H1 (cell line): ENCODE measurements at regions not wholly inside any gene's neighbourhood (a gene's known extent, or its start where the extent isn't known, plus 50 kb on each side); places are given as distances from the start of the nearest gene placed in this dataset.

ENCODE experiments used
- CTCF ChIA-PET: fragments of 300-600 bp; sonication (Branson Sonifier 250); formaldehyde crosslinking; loops from one replicate; lab custom pipeline; 2021; ENCODE audit not compliant: partially characterized antibody; lab: Charles Lee
- POLR2A ChIA-PET: fragments of 300-600 bp; sonication (Branson Sonifier 250); formaldehyde crosslinking; loops from one replicate; lab custom pipeline; 2021; ENCODE audit warnings: inconsistent platforms; ENCODE audit not compliant: partially characterized antibody; lab: Charles Lee
- DNase-seq, 2 experiments: peaks; one replicate each; pipeline versions ENCODE4 v3.0.0 to v3.0.0-alpha.2; 2010 to 2022; ENCODE audit warnings: low spot score in 2 of 2, low read depth in 1 of 2, mixed read lengths in 1 of 2
- FAIRE-seq: peaks from 2 replicates; lab custom pipeline; 2011; peaks lifted over from hg19 to GRCh38; lab: Jason Lieb, UNC
- H2AFZ ChIP-seq: 2 replicates; pipeline ENCODE4 v1.8.1; 2012; ENCODE audit warnings: low read length, inconsistent platforms
- H2AK5ac ChIP-seq: 2 replicates; pipeline ENCODE4 v1.6.1; 2013; ENCODE audit warnings: low read depth, low read length
- H2BK120ac ChIP-seq: replicated peaks from 2 replicates; pipeline ENCODE3; 2013; ENCODE audit warnings: low read depth, low read length, inconsistent platforms
- H2BK12ac ChIP-seq: 2 replicates; pipeline ENCODE4 v1.6.1; 2013; ENCODE audit warnings: low read depth, low read length
- H2BK15ac ChIP-seq: 2 replicates; pipeline ENCODE4 v1.6.1; 2013; ENCODE audit warnings: low read length
- H2BK20ac ChIP-seq: 2 replicates; pipeline ENCODE4 v1.6.1; 2013; ENCODE audit warnings: low read length
- H2BK5ac ChIP-seq: 2 replicates; pipeline ENCODE4 v1.6.1; 2013; ENCODE audit warnings: low read depth, low read length
- H3K14ac ChIP-seq: 2 replicates; pipeline ENCODE4 v1.6.1; 2013; ENCODE audit warnings: inconsistent platforms; ENCODE audit not compliant: insufficient read length
- H3K18ac ChIP-seq: 2 replicates; pipeline ENCODE4 v1.6.1; 2013; ENCODE audit warnings: low read length; ENCODE audit errors: extremely low read depth
- H3K23ac ChIP-seq: 2 replicates; pipeline ENCODE4 v1.6.1; 2013; ENCODE audit warnings: inconsistent platforms; ENCODE audit not compliant: insufficient read length
- H3K23me2 ChIP-seq: 2 replicates; pipeline ENCODE4 v1.6.1; 2013; ENCODE audit warnings: low read depth, low read length
- H3K27ac ChIP-seq: 2 replicates; pipeline ENCODE4 v1.6.1; 2011; ENCODE audit warnings: low read depth, low read length, inconsistent platforms
- H3K27me3 ChIP-seq, 4 experiments: replicated peaks in 1 of 4; 1 replicate in 1 of 4; 2 replicates in 3 of 4; pipeline versions ENCODE4 v1.6.1 to v1.8.1; 2011 to 2013; ENCODE audit warnings: low read length in 3 of 4, mild to moderate bottlenecking in 3 of 4, inconsistent platforms in 2 of 4, mixed read lengths in 2 of 4, moderate library complexity in 1 of 4; ENCODE audit not compliant: control insufficient read depth in 3 of 4, insufficient read depth in 3 of 4; ENCODE audit errors: extremely low read depth in 1 of 4
- H3K36me3 ChIP-seq, 4 experiments: 2 replicates each; pipeline versions ENCODE4 v1.6.1 to v1.8.1; 2011 to 2013; ENCODE audit warnings: mild to moderate bottlenecking in 4 of 4, low read length in 3 of 4, moderate library complexity in 2 of 4, control low read depth in 1 of 4, inconsistent platforms in 1 of 4; ENCODE audit not compliant: insufficient read depth in 4 of 4, control insufficient read depth in 2 of 4
- H3K4ac ChIP-seq: replicated peaks from 2 replicates; pipeline ENCODE3; 2013; ENCODE audit warnings: low read length, low read depth, mixed read lengths, inconsistent platforms; ENCODE audit not compliant: insufficient read length
- H3K4me1 ChIP-seq, 4 experiments: replicated peaks in 1 of 4; 1 replicate in 1 of 4; 2 replicates in 3 of 4; pipeline versions ENCODE4 v1.6.1 to v1.8.1; 2011 to 2013; ENCODE audit warnings: low read length in 3 of 4, inconsistent platforms in 2 of 4, mixed read lengths in 1 of 4; ENCODE audit not compliant: insufficient read depth in 4 of 4, control insufficient read depth in 3 of 4
- H3K4me2 ChIP-seq, 2 experiments: 2 replicates each; pipeline versions ENCODE4 v1.6.1 to v1.8.1; 2011 to 2013; ENCODE audit warnings: low read depth in 2 of 2, low read length in 2 of 2, control low read depth in 1 of 2, inconsistent platforms in 1 of 2, mild to moderate bottlenecking in 1 of 2; ENCODE audit not compliant: insufficient read depth in 1 of 2
- H3K4me3 ChIP-seq, 4 experiments: fragments of 200-600, 300-600 bp in 1 of 4; sonication (generic), shearing (Covaris generic), sonication (Bioruptor Twin) in 1 of 4; 2 replicates each; pipeline versions ENCODE4 v1.5.1 to v1.8.1; 2011 to 2016; ENCODE audit warnings: low read length in 4 of 4, low read depth in 3 of 4, control low read depth in 2 of 4, inconsistent platforms in 2 of 4, mild to moderate bottlenecking in 2 of 4, mixed read lengths in 1 of 4, moderate library complexity in 1 of 4; ENCODE audit not compliant: insufficient read depth in 2 of 4; ENCODE audit errors: extremely low read depth in 1 of 4
- H3K56ac ChIP-seq: replicated peaks from 2 replicates; pipeline ENCODE3; 2013; ENCODE audit warnings: low read depth, mild to moderate bottlenecking, mixed read lengths, low read length, inconsistent platforms; ENCODE audit not compliant: insufficient read length
- H3K79me1 ChIP-seq: 2 replicates; pipeline ENCODE4 v1.6.1; 2013; ENCODE audit warnings: low read depth, low read length, control low read depth
- H3K79me2 ChIP-seq, 2 experiments: 2 replicates each; pipeline versions ENCODE4 v1.6.1 to v1.8.1; 2012 to 2013; ENCODE audit warnings: low read length in 2 of 2, mild to moderate bottlenecking in 2 of 2, inconsistent platforms in 1 of 2; ENCODE audit not compliant: insufficient read depth in 2 of 2, control insufficient read depth in 1 of 2
- H3K9ac ChIP-seq, 4 experiments: replicated peaks in 1 of 4; 1 replicate in 1 of 4; 2 replicates in 3 of 4; pipeline versions ENCODE4 v1.6.1 to v1.8.1; 2011 to 2013; ENCODE audit warnings: low read depth in 3 of 4, low read length in 3 of 4, control low read depth in 2 of 4, mild to moderate bottlenecking in 2 of 4, moderate library complexity in 2 of 4, inconsistent platforms in 1 of 4; ENCODE audit errors: extremely low read depth in 1 of 4
- H3K9me3 ChIP-seq, 2 experiments: 2 replicates each; pipeline versions ENCODE4 v1.6.1 to v1.8.1; 2012 to 2013; ENCODE audit warnings: mild to moderate bottlenecking in 2 of 2, moderate library complexity in 2 of 2, control low read depth in 1 of 2, inconsistent platforms in 1 of 2, low read depth in 1 of 2, low read length in 1 of 2, mixed read lengths in 1 of 2; ENCODE audit not compliant: insufficient read depth in 2 of 2
- H4K20me1 ChIP-seq, 2 experiments: replicated peaks in 1 of 2; 2 replicates each; pipeline versions ENCODE3 to v1.8.1; 2011 to 2013; ENCODE audit warnings: inconsistent platforms in 2 of 2, low read length in 2 of 2, mild to moderate bottlenecking in 1 of 2; ENCODE audit not compliant: insufficient read depth in 2 of 2, control insufficient read depth in 1 of 2
- H4K5ac ChIP-seq: 2 replicates; pipeline ENCODE4 v1.6.1; 2013; ENCODE audit warnings: low read length, low read depth, mixed read lengths, inconsistent platforms; ENCODE audit not compliant: insufficient read length
- H4K8ac ChIP-seq: 2 replicates; pipeline ENCODE4 v1.8.0; 2013; ENCODE audit warnings: mild to moderate bottlenecking, moderate library complexity, low read length, inconsistent platforms; ENCODE audit not compliant: insufficient read depth; ENCODE audit errors: extremely low read depth
- H4K91ac ChIP-seq: replicated peaks from 2 replicates; pipeline ENCODE3; 2013; ENCODE audit warnings: low read length, mixed read lengths, inconsistent platforms; ENCODE audit not compliant: insufficient read length
- BACH1 ChIP-seq: IDR thresholded peaks from 2 replicates; pipeline ENCODE4 v1.6.1; 2012; ENCODE audit warnings: low read length, improper control_type of control experiment
- CBX5 ChIP-seq: fragments of 300-800, 300-1000 bp; sonication (generic); IDR thresholded peaks from 2 replicates; pipeline ENCODE4 v1.7.1; 2016; ENCODE audit warnings: antibody characterized with exemption, low read length, low read depth
- CREB1 ChIP-seq: IDR thresholded peaks from 2 replicates; pipeline ENCODE4 v1.6.1; 2012; ENCODE audit warnings: inconsistent platforms
- FOSL1 ChIP-seq: IDR thresholded peaks from 2 replicates; pipeline ENCODE4 v1.6.1; 2011; ENCODE audit warnings: mild to moderate bottlenecking, low read depth, low read length, moderate library complexity; ENCODE audit not compliant: insufficient read depth
- HDAC6 ChIP-seq: IDR thresholded peaks from one replicate; pipeline ENCODE4 v1.7.1; 2012; ENCODE audit warnings: low read depth, mild to moderate bottlenecking, inconsistent platforms, low read length, moderate library complexity
- SIX5 ChIP-seq: IDR thresholded peaks from 2 replicates; pipeline ENCODE4 v1.6.1; 2011; ENCODE audit warnings: mild to moderate bottlenecking, low read depth, low read length
- SRF ChIP-seq: IDR thresholded peaks from 2 replicates; pipeline ENCODE4 v1.6.1; 2011; ENCODE audit warnings: mild to moderate bottlenecking, low read depth, low read length, moderate library complexity
- ZNF274 ChIP-seq: IDR thresholded peaks from 2 replicates; pipeline ENCODE4 v1.7.0; 2012; ENCODE audit warnings: low read length, borderline replicate concordance; ENCODE audit errors: extremely low read depth
- WGBS, 2 experiments: shearing (Covaris generic) in 1 of 2; methylation state at CpG; one replicate each; pipeline versions ENCODE4 v1.1.6 to v1.1.7; 2013 to 2015; ENCODE audit warnings: low lambda C conversion rate in 2 of 2, mixed read lengths in 2 of 2, inconsistent platforms in 1 of 2, low coverage in 1 of 2, missing lambda C conversion rate in 1 of 2; ENCODE audit not compliant: insufficient replicate concordance in 2 of 2, insufficient coverage in 1 of 2, insufficient read length in 1 of 2; ENCODE audit errors: extremely low coverage in 1 of 2, missing lambda C conversion rate in 1 of 2; 5-methylcytosine and 5-hydroxymethylcytosine counted together
- TF ChIP-seq, protein P1 (sequence below): IDR thresholded peaks from 2 replicates; pipeline ENCODE4 v1.6.1; 2012; ENCODE audit warnings: inconsistent platforms
- TF ChIP-seq, protein P2 (sequence below), 3 experiments: IDR thresholded peaks; 1 replicate in 2 of 3; 2 replicates in 1 of 3; pipeline versions ENCODE4 v1.5.1 to v1.6.1; 2011; ENCODE audit warnings: low read length in 3 of 3, mild to moderate bottlenecking in 3 of 3, inconsistent platforms in 2 of 3, low read depth in 1 of 3, moderate library complexity in 1 of 3; ENCODE audit not compliant: insufficient read depth in 1 of 3; ENCODE audit errors: control extremely low read depth in 1 of 3

DNA sequence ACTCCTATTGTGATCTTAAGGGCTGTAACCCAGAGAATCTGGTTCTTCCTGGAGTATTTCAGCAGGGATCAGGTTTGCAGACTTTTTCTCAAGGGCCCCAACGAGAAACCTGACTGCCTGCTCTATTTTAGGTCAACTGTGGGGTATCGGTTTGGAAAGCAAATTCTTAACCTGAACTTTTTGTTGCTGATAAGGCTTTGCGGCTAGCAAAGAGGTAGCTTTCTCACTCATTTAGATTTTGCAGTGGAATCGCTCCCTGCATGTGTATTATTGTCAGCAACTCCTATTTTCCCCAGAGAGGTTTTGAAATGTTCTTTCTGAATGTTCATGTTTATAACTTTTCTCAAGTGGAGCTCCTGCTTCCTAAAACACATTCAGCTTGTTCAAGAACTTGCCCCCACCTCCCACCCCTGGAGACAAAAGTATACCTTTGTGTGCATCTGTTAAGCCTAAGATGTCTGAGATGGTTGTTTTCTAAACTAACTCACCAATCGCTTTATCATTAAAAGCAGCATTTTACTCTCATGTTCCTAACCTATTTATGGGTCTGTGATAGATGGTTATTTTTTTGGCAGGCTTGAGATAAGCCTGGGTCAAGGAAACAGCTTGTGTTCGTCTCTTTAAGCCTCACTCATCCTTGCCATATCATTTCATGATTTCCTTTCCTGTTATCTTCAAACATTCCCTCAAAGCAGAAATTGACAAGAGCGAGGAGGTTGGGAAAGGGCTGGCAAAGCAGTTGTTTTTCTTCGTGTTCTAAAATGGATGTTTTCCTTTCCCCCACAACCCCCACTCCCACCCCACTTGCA is 129.8 kb downstream of the BAMBI start:
- Histone ChIP-seq H3K27me3 (no peaks in the 10 kb centered on the region), H2BK15ac (no peak overlapping the region), H3K4ac (no peak overlapping the region), H3K56ac (no peak overlapping the region), H3K79me2 (no peaks in the 10 kb centered on the region), H3K4me1 (peaks cover 12 to 34% (median 26%) of the 10 kb centered on the region in 4 experiments; a peak in 6 of 7 replicates), H3K9me3 (no peaks in the 10 kb centered on the region), H4K20me1 (no peaks in the 10 kb centered on the region), H3K23ac (no peak overlapping the region), H2BK20ac (no peak overlapping the region), H2BK5ac (no peak overlapping the region), H3K4me2 (peak overlapping the region in 1 of 2 experiments; percentile 40; a peak in 1 of 4 replicates), H4K8ac (no peak overlapping the region), H4K5ac (no peak overlapping the region), H2AFZ (peak overlapping the region; percentile 22; the same call in 1 of the 2 replicates), H3K23me2 (no peaks in the 10 kb centered on the region), H3K79me1 (no peaks in the 10 kb centered on the region), H3K27ac (no peak overlapping the region), H3K14ac (no peak overlapping the region), H2AK5ac (no peak overlapping the region), H3K9ac (no peak overlapping the region; a peak in 1 of 7 replicates), H3K4me3 (no peak overlapping the region), H2BK120ac (no peak overlapping the region), H2BK12ac (no peak overlapping the region), H3K18ac (no peak overlapping the region), H4K91ac (no peak overlapping the region), H3K36me3 (no peaks in the 10 kb centered on the region)
- POLR2A ChIA-PET: interaction anchor here (0.7 kb wide), 1 partner anchor 33 kb away, joined by 3 read pairs; no protein-coding TSS in a partner anchor
- DNase-seq: no peak
- 78% methylated on average over 8 of the region's 8 CpGs; no CpG with 5 or more reads in 1 of the 2 experiments for WGBS, 2 experiments
- no peak for TF ChIP-seq CBX5
- no peak for TF ChIP-seq ZNF274
- no peak for TF ChIP-seq SRF
- TF ChIP-seq HDAC6: no peak
- TF ChIP-seq BACH1: no peak
- TF ChIP-seq CREB1: no peak
- TF ChIP-seq, protein P1, sequence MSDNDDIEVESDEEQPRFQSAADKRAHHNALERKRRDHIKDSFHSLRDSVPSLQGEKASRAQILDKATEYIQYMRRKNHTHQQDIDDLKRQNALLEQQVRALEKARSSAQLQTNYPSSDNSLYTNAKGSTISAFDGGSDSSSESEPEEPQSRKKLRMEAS: no peak
- TF ChIP-seq, protein P2, sequence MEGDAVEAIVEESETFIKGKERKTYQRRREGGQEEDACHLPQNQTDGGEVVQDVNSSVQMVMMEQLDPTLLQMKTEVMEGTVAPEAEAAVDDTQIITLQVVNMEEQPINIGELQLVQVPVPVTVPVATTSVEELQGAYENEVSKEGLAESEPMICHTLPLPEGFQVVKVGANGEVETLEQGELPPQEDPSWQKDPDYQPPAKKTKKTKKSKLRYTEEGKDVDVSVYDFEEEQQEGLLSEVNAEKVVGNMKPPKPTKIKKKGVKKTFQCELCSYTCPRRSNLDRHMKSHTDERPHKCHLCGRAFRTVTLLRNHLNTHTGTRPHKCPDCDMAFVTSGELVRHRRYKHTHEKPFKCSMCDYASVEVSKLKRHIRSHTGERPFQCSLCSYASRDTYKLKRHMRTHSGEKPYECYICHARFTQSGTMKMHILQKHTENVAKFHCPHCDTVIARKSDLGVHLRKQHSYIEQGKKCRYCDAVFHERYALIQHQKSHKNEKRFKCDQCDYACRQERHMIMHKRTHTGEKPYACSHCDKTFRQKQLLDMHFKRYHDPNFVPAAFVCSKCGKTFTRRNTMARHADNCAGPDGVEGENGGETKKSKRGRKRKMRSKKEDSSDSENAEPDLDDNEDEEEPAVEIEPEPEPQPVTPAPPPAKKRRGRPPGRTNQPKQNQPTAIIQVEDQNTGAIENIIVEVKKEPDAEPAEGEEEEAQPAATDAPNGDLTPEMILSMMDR (IDR thresholded peaks at IDR 0.05; ENCODE audit: control extremely low read depth in 1 of 3, insufficient read depth in 1 of 3, low read depth in 1 of 3, low read length in 3 of 3): no peak
- no peak for TF ChIP-seq SIX5
- no peak for TF ChIP-seq FOSL1
- CTCF ChIA-PET: interaction anchor here (0.6 to 0.7 kb wide), 3 partner anchors 88 to 718 kb away, joined by 3 read pairs; no protein-coding TSS in a partner anchor
- FAIRE-seq: peak; percentile 52
